GM23338 (cell line): ENCODE measurements at regions not wholly inside any gene's neighbourhood (a gene's known extent, or its start where the extent isn't known, plus 50 kb on each side); places are given as distances from the start of the nearest gene placed in this dataset.
A peak's percentile ranks its signal among the peaks of the same experiment; 100 is the strongest.

ENCODE experiments used
- ATAC-seq: fragments of 200-7000 bp; cut with Tn5 transposase; 3 replicates; pipeline ENCODE4 v1.9.1; 2020
- DNase-seq: peaks from one replicate; pipeline ENCODE4 v3.0.0-alpha.2; 2015; ENCODE audit warnings: low spot score
- H2AFZ ChIP-seq: fragments of 200-600 bp; sonication (generic); 2 replicates; pipeline ENCODE4 v1.8.0; 2016; ENCODE audit warnings: antibody characterized with exemption, mild to moderate bottlenecking, moderate library complexity
- H3F3A ChIP-seq: fragments of 200-600 bp; sonication (generic); replicated peaks from 2 replicates; pipeline ENCODE4 v1.8.0; 2017; ENCODE audit warnings: antibody characterized with exemption, mixed run types, low read depth
- H3K27ac ChIP-seq: fragments of 200-600 bp; sonication (generic); 2 replicates; pipeline ENCODE4 v1.6.1; 2016; ENCODE audit warnings: low read depth
- H3K27me3 ChIP-seq: fragments of 200-600 bp; sonication (generic); 2 replicates; pipeline ENCODE4 v1.8.0; 2016; ENCODE audit warnings: mild to moderate bottlenecking, mixed run types, moderate library complexity; ENCODE audit not compliant: insufficient read depth
- H3K36me3 ChIP-seq: fragments of 200-600 bp; sonication (generic); 2 replicates; pipeline ENCODE4 v1.8.0; 2016; ENCODE audit warnings: mild to moderate bottlenecking; ENCODE audit not compliant: insufficient read depth
- H3K4me1 ChIP-seq: fragments of 200-600 bp; sonication (generic); 2 replicates; pipeline ENCODE4 v1.8.0; 2016; ENCODE audit warnings: mild to moderate bottlenecking, moderate library complexity; ENCODE audit not compliant: insufficient read depth
- H3K4me2 ChIP-seq: fragments of 200-600 bp; sonication (generic); 2 replicates; pipeline ENCODE4 v1.7.1; 2017; ENCODE audit warnings: mixed run types
- H3K4me3 ChIP-seq: fragments of 200-600 bp; sonication (generic); 2 replicates; pipeline ENCODE4 v1.6.1; 2016; ENCODE audit warnings: mixed run types
- H3K79me2 ChIP-seq: fragments of 200-600 bp; sonication (generic); replicated peaks from 2 replicates; pipeline ENCODE4 v1.8.0; 2017; ENCODE audit warnings: mild to moderate bottlenecking; ENCODE audit not compliant: insufficient read depth
- H3K9me2 ChIP-seq: fragments of 200-600 bp; sonication (generic); 2 replicates; pipeline ENCODE4 v1.8.0; 2017; ENCODE audit not compliant: insufficient read depth
- H4K20me1 ChIP-seq: fragments of 200-600 bp; sonication (generic); replicated peaks from 2 replicates; pipeline ENCODE4 v1.8.0; 2017; ENCODE audit warnings: mild to moderate bottlenecking; ENCODE audit not compliant: insufficient read depth
- H3K27ac Mint-ChIP-seq: 2 replicates; pipeline ENCODE4 v1.8.0; 2020; ENCODE audit warnings: inconsistent platforms, mild to moderate bottlenecking, moderate library complexity, mixed read lengths
- H3K27me3 Mint-ChIP-seq: 3 replicates; pipeline ENCODE4 v1.8.0; 2022; ENCODE audit warnings: low read depth, mild to moderate bottlenecking, moderate library complexity, mixed read lengths, inconsistent platforms; ENCODE audit not compliant: insufficient read depth, poor library complexity
- H3K36me3 Mint-ChIP-seq: 3 replicates; pipeline ENCODE4 v1.8.0; 2021; ENCODE audit warnings: low read depth, mild to moderate bottlenecking, inconsistent platforms, moderate library complexity, mixed read lengths
- H3K4me1 Mint-ChIP-seq: 3 replicates; pipeline ENCODE4 v1.8.0; 2020; ENCODE audit warnings: mild to moderate bottlenecking, inconsistent platforms, mixed read lengths
- H3K4me3 Mint-ChIP-seq: 3 replicates; pipeline ENCODE4 v1.8.0; 2021; ENCODE audit warnings: moderate library complexity, mild to moderate bottlenecking, inconsistent platforms, mixed read lengths
- H3K9me3 Mint-ChIP-seq: 3 replicates; pipeline ENCODE4 v1.8.0; 2020; ENCODE audit warnings: moderate library complexity, mild to moderate bottlenecking, inconsistent platforms, mixed read lengths
- CREB1 ChIP-seq: fragments of 250-450 bp; sonication (Bioruptor Pico); IDR thresholded peaks from 2 replicates; pipeline ENCODE4 v1.5.0; 2020; ENCODE audit warnings: low read depth, mild to moderate bottlenecking, moderate library complexity
- CTCF ChIP-seq, 2 experiments: fragments of 200-600 bp in 1 of 2; sonication (generic) in 1 of 2; conservative IDR thresholded peaks; 2 replicates each; pipeline versions ENCODE4 v1.5.1 to v1.6.1; 2016 to 2017; ENCODE audit warnings: antibody characterized with exemption in 2 of 2, low read depth in 2 of 2, mild to moderate bottlenecking in 2 of 2, moderate library complexity in 1 of 2
- EZH2 ChIP-seq: fragments of 200-600 bp; sonication (generic); IDR thresholded peaks from one replicate; pipeline ENCODE4 v1.8.0; 2017; ENCODE audit warnings: antibody characterized with exemption, mild to moderate bottlenecking, low read depth; ENCODE audit not compliant: unreplicated experiment
- EZH2phosphoT487 ChIP-seq: fragments of 200-600 bp; sonication (generic); IDR thresholded peaks from one replicate; pipeline ENCODE4 v1.8.1; 2018; ENCODE audit warnings: antibody characterized with exemption; ENCODE audit not compliant: unreplicated experiment
- JUNB ChIP-seq: IDR thresholded peaks from one replicate; pipeline ENCODE4 v1.6.1; 2016; ENCODE audit warnings: antibody characterized with exemption; ENCODE audit not compliant: unreplicated experiment
- NANOG ChIP-seq: IDR thresholded peaks from 2 replicates; pipeline ENCODE4 v1.6.1; 2016; ENCODE audit warnings: antibody characterized with exemption, borderline replicate concordance
- STAT1 ChIP-seq: IDR thresholded peaks from one replicate; pipeline ENCODE4 v1.6.1; 2016; ENCODE audit warnings: antibody characterized with exemption; ENCODE audit not compliant: unreplicated experiment
- ZNF114 ChIP-seq: fragments of 250-450 bp; sonication (Bioruptor Pico); IDR thresholded peaks from 2 replicates; pipeline ENCODE4 v1.5.0; 2020; ENCODE audit warnings: mild to moderate bottlenecking, moderate library complexity
- ZNF462 ChIP-seq: fragments of 250-450 bp; sonication (Bioruptor Pico); IDR thresholded peaks from 2 replicates; pipeline ENCODE4 v1.5.0; 2020; ENCODE audit warnings: mild to moderate bottlenecking, moderate library complexity

- TF ChIP-seq ZNF462 (CRISPR knock-in tag) (no peak), CREB1 (CRISPR knock-in tag) (no peak), JUNB (no peak), ZNF114 (no peak), NANOG (no peak)
These were observed 79.0 kb upstream of the RGS17 start (continued) for GRCh38 chr6:153210083-153210482.

- no peak overlapping the region for H3K4me3 ChIP-seq
- no peaks in the 10 kb centered on the region for H3K9me2 ChIP-seq
- no peak overlapping the region for H3K4me2 ChIP-seq
- H3K79me2 ChIP-seq: no peaks in the 10 kb centered on the region
- no peak overlapping the region for H3K27ac Mint-ChIP-seq
- no peaks in the 10 kb centered on the region for H3K4me1 ChIP-seq
- H3K27ac ChIP-seq: no peak overlapping the region
- 0 out of 2 replicates have a peak overlapping the region, but pooled peaks have one; percentile 6 for H2AFZ ChIP-seq
- H4K20me1 ChIP-seq: no peaks in the 10 kb centered on the region
- no peaks in the 10 kb centered on the region for H3F3A ChIP-seq
- no peaks in the 10 kb centered on the region for H3K4me1 Mint-ChIP-seq
- no peak for ATAC-seq
- H3K27me3 ChIP-seq: no peaks in the 10 kb centered on the region
- no peak overlapping the region for H3K4me3 Mint-ChIP-seq
- no peaks in the 10 kb centered on the region for H3K27me3 Mint-ChIP-seq
- no peaks in the 10 kb centered on the region for H3K9me3 Mint-ChIP-seq
- peak; percentile 4 for DNase-seq
- no peaks in the 10 kb centered on the region for H3K36me3 ChIP-seq
- H3K36me3 Mint-ChIP-seq: no peaks in the 10 kb centered on the region
- TF ChIP-seq ZNF114 (no peak), JUNB (no peak), STAT1 (no peak), CTCF (conservative IDR thresholded peaks at IDR 0.05; ENCODE audit: low read depth in 2 of 2) (no peak), EZH2phosphoT487 (no peak), EZH2 (no peak), ZNF462 (CRISPR knock-in tag) (no peak)
These were observed 77.6 kb upstream of the RGS17 start for GRCh38 chr6:153208706-153209105.
